Gastroesophageal sphincter (tissue), 4 donors: ENCODE measurements at regions not wholly inside any gene's neighbourhood (a gene's known extent, or its start where the extent isn't known, plus 50 kb on each side); places are given as distances from the start of the nearest gene placed in this dataset.

Source experiments
- ATAC-seq: fragments of 150-250 bp; one replicate; pipeline ENCODE4 v1.9.1; 2016; ENCODE audit warnings: mild to moderate bottlenecking, moderate library complexity
- H3K27ac ChIP-seq, 4 donors: fragments of 200-600 bp; sonication (generic) in 3 of 4; 1 replicate in 3 of 4; 2 replicates in 1 of 4; pipeline ENCODE4 v1.5.1; 2016 to 2019
- H3K27me3 ChIP-seq: fragments of 200-600 bp; sonication (generic); one replicate; pipeline ENCODE4 v1.5.1; 2019
- H3K36me3 ChIP-seq, 2 donors: fragments of 200-600 bp; sonication (generic); one replicate each; pipeline ENCODE4 v1.5.1; 2019; ENCODE audit warnings: control low read depth in 1 of 2
- H3K4me1 ChIP-seq, 3 donors: fragments of 200-600 bp; sonication (generic); 1 replicate in 2 of 3; 2 replicates in 1 of 3; pipeline ENCODE4 v1.5.1; 2016 to 2019; ENCODE audit warnings: control low read depth in 2 of 3
- H3K4me3 ChIP-seq, 2 donors: fragments of 200-600 bp; sonication (generic); one replicate each; pipeline ENCODE4 v1.5.1; 2019; ENCODE audit warnings: mild to moderate bottlenecking in 1 of 2, moderate library complexity in 1 of 2
- H3K9me3 ChIP-seq, 3 donors: fragments of 200-600 bp; sonication (generic); one replicate each; pipeline ENCODE4 v1.5.1; 2017 to 2019; ENCODE audit warnings: control low read depth in 2 of 3
- EP300 ChIP-seq: sonication (generic); formaldehyde crosslinking; IDR thresholded peaks from one replicate; pipeline ENCODE4 v1.6.1; 2017; ENCODE audit warnings: antibody characterized with exemption, mild to moderate bottlenecking
- POLR2A ChIP-seq, 2 donors: fragments of 450-650 bp; IDR thresholded peaks; one replicate each; pipeline ENCODE4 v1.6.1; 2017; ENCODE audit warnings: antibody characterized with exemption in 2 of 2, mild to moderate bottlenecking in 2 of 2, moderate library complexity in 1 of 2
- POLR2AphosphoS5 ChIP-seq: sonication (generic); formaldehyde crosslinking; IDR thresholded peaks from one replicate; pipeline ENCODE4 v1.6.1; 2017; ENCODE audit warnings: antibody characterized with exemption
- WGBS, 2 donors: methylation state at CpG; one replicate each; pipeline ENCODE4 v1.1.5; 2018; ENCODE audit warnings: low coverage in 1 of 2; 5-methylcytosine and 5-hydroxymethylcytosine counted together
- TF ChIP-seq, protein P1 (sequence below), 4 experiments: fragments of 200-600 bp in 2 of 4; fragments of 450-650 bp in 2 of 4; sonication (generic) in 1 of 4; IDR thresholded peaks; one replicate each; pipeline ENCODE4 v1.5.1; 2017 to 2019; ENCODE audit warnings: antibody characterized with exemption in 4 of 4, mild to moderate bottlenecking in 2 of 4, moderate library complexity in 2 of 4

DNA sequence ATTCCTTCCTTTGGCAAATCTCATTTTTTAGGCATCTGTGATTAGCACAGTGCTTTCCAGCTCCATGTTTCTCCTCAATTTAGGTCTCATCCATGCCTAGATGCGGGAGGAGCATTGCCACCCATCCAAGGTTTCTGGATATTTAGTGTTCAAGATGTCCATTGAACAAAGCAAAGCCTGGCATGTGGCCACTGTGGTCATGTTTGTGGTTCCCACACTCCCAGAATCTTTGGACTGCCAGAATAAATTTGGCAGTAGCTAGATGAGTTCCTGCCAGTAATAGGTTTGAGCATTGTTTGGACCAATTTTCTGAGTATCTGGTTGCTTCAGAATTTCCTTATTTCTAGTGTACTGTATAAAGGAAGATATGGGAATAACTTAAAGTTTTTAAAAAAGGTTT lies 1124.1 kb downstream of the ADGRL3 start:
- Histone ChIP-seq H3K27ac (no peak overlapping the region), H3K9me3 (no peaks in the 10 kb centered on the region), H3K4me1 (no peaks in the 10 kb centered on the region), H3K27me3 (no peaks in the 10 kb centered on the region), H3K36me3 (no peaks in the 10 kb centered on the region), H3K4me3 (no peak overlapping the region)
- TF ChIP-seq, protein P1, sequence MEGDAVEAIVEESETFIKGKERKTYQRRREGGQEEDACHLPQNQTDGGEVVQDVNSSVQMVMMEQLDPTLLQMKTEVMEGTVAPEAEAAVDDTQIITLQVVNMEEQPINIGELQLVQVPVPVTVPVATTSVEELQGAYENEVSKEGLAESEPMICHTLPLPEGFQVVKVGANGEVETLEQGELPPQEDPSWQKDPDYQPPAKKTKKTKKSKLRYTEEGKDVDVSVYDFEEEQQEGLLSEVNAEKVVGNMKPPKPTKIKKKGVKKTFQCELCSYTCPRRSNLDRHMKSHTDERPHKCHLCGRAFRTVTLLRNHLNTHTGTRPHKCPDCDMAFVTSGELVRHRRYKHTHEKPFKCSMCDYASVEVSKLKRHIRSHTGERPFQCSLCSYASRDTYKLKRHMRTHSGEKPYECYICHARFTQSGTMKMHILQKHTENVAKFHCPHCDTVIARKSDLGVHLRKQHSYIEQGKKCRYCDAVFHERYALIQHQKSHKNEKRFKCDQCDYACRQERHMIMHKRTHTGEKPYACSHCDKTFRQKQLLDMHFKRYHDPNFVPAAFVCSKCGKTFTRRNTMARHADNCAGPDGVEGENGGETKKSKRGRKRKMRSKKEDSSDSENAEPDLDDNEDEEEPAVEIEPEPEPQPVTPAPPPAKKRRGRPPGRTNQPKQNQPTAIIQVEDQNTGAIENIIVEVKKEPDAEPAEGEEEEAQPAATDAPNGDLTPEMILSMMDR (IDR thresholded peaks at IDR 0.05) = no peak
- TF ChIP-seq POLR2A (IDR thresholded peaks at IDR 0.05) (no peak), EP300 (no peak), POLR2AphosphoS5 (no peak)
- no peak for ATAC-seq
- WGBS, 2 donors = 80 to 100% methylated on average over 1 of the region's 1 CpG

DNA sequence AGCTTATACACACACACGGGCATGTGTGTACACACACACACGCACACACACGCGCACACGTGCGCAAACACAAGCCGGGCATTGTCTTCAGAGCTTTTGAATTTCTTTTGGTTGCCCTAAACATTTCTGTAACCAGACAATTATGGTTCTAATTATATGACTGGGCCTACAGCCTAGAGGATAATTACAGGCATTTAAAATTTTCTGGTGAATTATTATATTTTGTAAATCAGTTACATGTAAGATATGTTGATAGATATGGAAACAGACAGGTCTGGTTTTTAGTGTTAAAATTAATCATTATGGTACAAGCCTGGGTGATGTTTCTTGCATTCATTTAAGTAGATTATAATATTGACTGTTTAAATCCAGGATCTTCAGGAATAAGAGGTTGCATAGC lies 1120.5 kb downstream of the ADGRL3 start:
- no peaks in the 10 kb centered on the region for H3K4me1 ChIP-seq
- TF ChIP-seq POLR2AphosphoS5 (no peak), POLR2A (IDR thresholded peaks at IDR 0.05) (no peak), EP300 (no peak)
- TF ChIP-seq, protein P1 (IDR thresholded peaks at IDR 0.05) = no peak
- no peak overlapping the region for H3K27ac ChIP-seq
- peaks cover 0 to 17% (median 0%) of the 10 kb centered on the region in 3 donors for H3K9me3 ChIP-seq
- no peak for ATAC-seq
- no peaks in the 10 kb centered on the region for H3K36me3 ChIP-seq
- H3K4me3 ChIP-seq = no peak overlapping the region
- WGBS, 2 donors = 84 to 97% methylated on average over 7 of the region's 7 CpGs
- H3K27me3 ChIP-seq = no peaks in the 10 kb centered on the region

DNA sequence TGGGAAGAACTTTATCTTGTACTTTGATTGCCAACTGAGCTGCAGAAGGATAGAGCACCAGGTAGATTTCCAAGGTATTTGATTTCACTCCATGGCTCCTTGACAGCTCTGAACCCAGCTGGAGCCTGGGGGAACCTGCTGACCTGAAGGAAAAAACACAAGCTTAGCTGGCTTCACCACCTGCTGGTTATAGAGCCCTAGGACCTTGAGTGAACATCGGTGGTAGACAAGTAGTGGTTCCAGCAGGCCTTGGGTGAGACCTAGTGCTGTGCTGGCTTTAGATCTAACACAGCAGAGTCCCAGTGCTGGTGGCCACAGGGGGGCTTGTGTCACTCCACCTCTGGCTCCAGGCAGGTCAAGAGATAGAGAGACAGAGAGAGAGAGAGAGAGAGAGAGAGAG lies 1102.6 kb downstream of the ADGRL3 start:
- Histone ChIP-seq H3K27me3 (no peaks in the 10 kb centered on the region), H3K9me3 (peaks cover 0 to 27% (median 0%) of the 10 kb centered on the region in 3 donors), H3K4me1 (no peaks in the 10 kb centered on the region), H3K4me3 (no peak overlapping the region), H3K36me3 (no peaks in the 10 kb centered on the region), H3K27ac (no peak overlapping the region)
- 80% methylated on average over 1 of the region's 1 CpG; no CpG with 5 or more reads in 1 of the 2 donors for WGBS, 2 donors
- TF ChIP-seq POLR2A (IDR thresholded peaks at IDR 0.05) = no peak
- TF ChIP-seq, protein P1 (IDR thresholded peaks at IDR 0.05) = no peak
- ATAC-seq = no peak

DNA sequence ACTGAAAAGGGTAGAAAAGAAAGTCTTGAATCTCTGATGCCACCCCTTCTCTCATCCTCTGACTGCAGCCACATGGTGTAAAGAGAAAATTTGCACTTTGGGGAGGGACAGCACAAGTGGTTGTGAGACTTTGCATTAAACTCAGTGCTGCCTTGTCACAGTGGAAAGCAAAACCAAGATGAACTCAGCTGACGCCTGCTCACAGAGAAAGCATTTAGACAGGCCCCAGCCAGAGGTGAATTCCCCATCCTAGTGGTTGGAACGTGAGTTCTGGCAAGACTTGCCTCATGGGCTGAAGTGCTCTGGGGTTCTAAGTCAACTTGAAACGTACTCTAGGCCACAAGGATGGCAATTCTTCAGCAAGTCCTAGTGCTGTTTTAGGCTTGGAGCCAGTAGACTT lies 1101.4 kb downstream of the ADGRL3 start:
- ATAC-seq = no peak
- no peaks in the 10 kb centered on the region for H3K4me1 ChIP-seq
- 70% methylated on average over 2 of the region's 3 CpGs; no CpG with 5 or more reads in 1 of the 2 donors for WGBS, 2 donors
- H3K27me3 ChIP-seq = no peaks in the 10 kb centered on the region
- TF ChIP-seq POLR2AphosphoS5 (no peak), POLR2A (IDR thresholded peaks at IDR 0.05) (no peak)
- H3K36me3 ChIP-seq = no peaks in the 10 kb centered on the region
- H3K9me3 ChIP-seq = peaks cover 0 to 15% (median 0%) of the 10 kb centered on the region in 3 donors
- no peak overlapping the region for H3K4me3 ChIP-seq
- no peak overlapping the region for H3K27ac ChIP-seq

GRCh38 chr4:62293551-62293950 lies 1093.4 kb downstream of the ADGRL3 start:
- Histone ChIP-seq H3K27me3 (no peaks in the 10 kb centered on the region), H3K4me3 (no peak overlapping the region), H3K27ac (no peak overlapping the region), H3K36me3 (no peaks in the 10 kb centered on the region), H3K4me1 (no peaks in the 10 kb centered on the region), H3K9me3 (no peaks in the 10 kb centered on the region)
- ATAC-seq = no peak
- TF ChIP-seq POLR2AphosphoS5 (no peak), EP300 (no peak), POLR2A (IDR thresholded peaks at IDR 0.05) (no peak)
- TF ChIP-seq, protein P1 (IDR thresholded peaks at IDR 0.05) = no peak
- WGBS, 2 donors = 86 to 89% methylated on average over 1 to 2 of the region's 2 CpGs

- 91% methylated on average over 8 of the region's 14 CpGs; no CpG with 5 or more reads in 1 of the 2 donors for WGBS, 2 donors
- TF ChIP-seq, protein P1 (IDR thresholded peaks at IDR 0.05) = no peak
- TF ChIP-seq POLR2A (IDR thresholded peaks at IDR 0.05) (no peak), EP300 (no peak), POLR2AphosphoS5 (no peak)
These were observed 1092.8 kb downstream of the ADGRL3 start for GRCh38 chr4:62292911-62293310.

More at GRCh38 chr4:62292911-62293310, 1092.8 kb downstream of the ADGRL3 start:
- H3K36me3 ChIP-seq = no peaks in the 10 kb centered on the region
- H3K27ac ChIP-seq = no peak overlapping the region
- H3K4me1 ChIP-seq = peaks cover 0 to 3% (median 0%) of the 10 kb centered on the region in 3 donors
- no peak overlapping the region for H3K4me3 ChIP-seq
- ATAC-seq = no peak
- H3K27me3 ChIP-seq = no peaks in the 10 kb centered on the region
- H3K9me3 ChIP-seq = no peaks in the 10 kb centered on the region
